Left lung (tissue), 4 donors: ENCODE measurements at regions not wholly inside any gene's neighbourhood (a gene's known extent, or its start where the extent isn't known, plus 50 kb on each side); places are given as distances from the start of the nearest gene placed in this dataset.

Experiments used
- ATAC-seq: fragments of 200-7000 bp; cut with Tn5 transposase; one replicate; pipeline ENCODE4 v1.9.1; 2020; ENCODE audit warnings: moderate library complexity
- DNase-seq, 4 donors: peaks; one replicate each; pipeline ENCODE4 v3.0.0-alpha.2; 2013 to 2020
- H3K27ac ChIP-seq, 2 donors: fragments of 200-600 bp; sonication (generic) in 1 of 2; one replicate each; pipeline versions ENCODE4 v1.5.0 to v1.8.0; 2020 to 2021
- H3K27me3 ChIP-seq, 2 donors: fragments of 200-600 bp; sonication (generic) in 1 of 2; one replicate each; pipeline versions ENCODE4 v1.5.0 to v1.8.0; 2020 to 2021
- H3K36me3 ChIP-seq, 2 donors: fragments of 200-600 bp; sonication (generic) in 1 of 2; one replicate each; pipeline versions ENCODE4 v1.5.0 to v1.8.0; 2020 to 2021
- H3K4me1 ChIP-seq, 2 donors: fragments of 200-600 bp; one replicate each; pipeline ENCODE4 v1.8.0; 2021
- H3K4me3 ChIP-seq, 2 donors: fragments of 200-600 bp; sonication (generic) in 1 of 2; one replicate each; pipeline versions ENCODE4 v1.5.0 to v1.8.0; 2020 to 2021; ENCODE audit warnings: mild to moderate bottlenecking in 1 of 2
- H3K9me3 ChIP-seq, 2 donors: fragments of 200-600 bp; sonication (generic) in 1 of 2; one replicate each; pipeline versions ENCODE4 v1.5.0 to v1.8.0; 2020 to 2021
- intact Hi-C, 2 donors: fragments of 100-400 bp; cut with DNase I; formaldehyde crosslinking; loops; one replicate each; pipeline versions ENCODE4 v1.11.2 to v1.14.2; 2022
- TF ChIP-seq, protein P1 (sequence below), 2 donors: fragments of 200-600 bp; sonication (generic) in 1 of 2; IDR thresholded peaks; one replicate each; pipeline versions ENCODE4 v1.5.0 to v1.8.0; 2021; ENCODE audit warnings: antibody characterized with exemption in 2 of 2
- donor health status: DM: no; HTN: yes; CAD: no.
- donor health status: DM: no; HTN: no; CAD: no.

GRCh38 chr2:215772634-215773563 is 240.5 kb downstream of the MREG start:
- ATAC-seq (no peak), DNase-seq (no peak)
- Histone ChIP-seq H3K9me3 (no peaks in the 10 kb centered on the region), H3K36me3 (no peaks in the 10 kb centered on the region), H3K4me1 (peaks cover 3 to 5% of the 10 kb centered on the region in 2 donors), H3K27me3 (no peaks in the 10 kb centered on the region), H3K4me3 (no peak overlapping the region), H3K27ac (no peak overlapping the region)
- TF ChIP-seq, protein P1, sequence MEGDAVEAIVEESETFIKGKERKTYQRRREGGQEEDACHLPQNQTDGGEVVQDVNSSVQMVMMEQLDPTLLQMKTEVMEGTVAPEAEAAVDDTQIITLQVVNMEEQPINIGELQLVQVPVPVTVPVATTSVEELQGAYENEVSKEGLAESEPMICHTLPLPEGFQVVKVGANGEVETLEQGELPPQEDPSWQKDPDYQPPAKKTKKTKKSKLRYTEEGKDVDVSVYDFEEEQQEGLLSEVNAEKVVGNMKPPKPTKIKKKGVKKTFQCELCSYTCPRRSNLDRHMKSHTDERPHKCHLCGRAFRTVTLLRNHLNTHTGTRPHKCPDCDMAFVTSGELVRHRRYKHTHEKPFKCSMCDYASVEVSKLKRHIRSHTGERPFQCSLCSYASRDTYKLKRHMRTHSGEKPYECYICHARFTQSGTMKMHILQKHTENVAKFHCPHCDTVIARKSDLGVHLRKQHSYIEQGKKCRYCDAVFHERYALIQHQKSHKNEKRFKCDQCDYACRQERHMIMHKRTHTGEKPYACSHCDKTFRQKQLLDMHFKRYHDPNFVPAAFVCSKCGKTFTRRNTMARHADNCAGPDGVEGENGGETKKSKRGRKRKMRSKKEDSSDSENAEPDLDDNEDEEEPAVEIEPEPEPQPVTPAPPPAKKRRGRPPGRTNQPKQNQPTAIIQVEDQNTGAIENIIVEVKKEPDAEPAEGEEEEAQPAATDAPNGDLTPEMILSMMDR (IDR thresholded peaks at IDR 0.05) = no peak
- intact Hi-C loops = no loop called here

- no peaks in the 10 kb centered on the region for H3K36me3 ChIP-seq
- no peaks in the 10 kb centered on the region for H3K9me3 ChIP-seq
- no peaks in the 10 kb centered on the region for H3K27me3 ChIP-seq
- H3K27ac ChIP-seq = no peak overlapping the region
- ATAC-seq (no peak), DNase-seq (no peak)
- TF ChIP-seq, protein P1 (IDR thresholded peaks at IDR 0.05) = no peak
- no peak overlapping the region for H3K4me3 ChIP-seq
- H3K4me1 ChIP-seq = peaks cover 3 to 5% of the 10 kb centered on the region in 2 donors
- intact Hi-C loops = no loop called here
These were observed 241.3 kb downstream of the MREG start for GRCh38 chr2:215772003-215772402.

DNA sequence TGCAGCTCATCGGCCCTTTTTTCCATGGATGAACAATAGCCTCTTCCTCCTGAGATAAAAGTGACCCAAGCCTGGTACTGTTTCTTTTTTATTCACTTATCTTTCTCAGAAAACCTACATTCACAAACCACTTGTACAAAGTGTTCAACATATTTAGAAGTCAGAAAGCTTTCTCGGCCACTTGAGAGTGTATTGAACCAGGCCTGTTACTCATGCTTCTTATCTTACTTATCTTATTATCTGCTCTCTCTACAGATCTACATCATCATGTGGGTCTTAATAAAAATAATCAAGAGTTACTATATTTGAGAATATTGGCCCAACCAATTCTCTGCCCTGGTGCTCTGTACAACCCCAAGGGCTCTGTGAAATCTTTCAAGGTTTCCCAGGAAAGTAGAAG is 242.1 kb downstream of the MREG start:
- Histone ChIP-seq H3K27ac (no peak overlapping the region), H3K27me3 (no peaks in the 10 kb centered on the region), H3K4me1 (peaks cover 3 to 5% of the 10 kb centered on the region in 2 donors), H3K4me3 (no peak overlapping the region), H3K36me3 (no peaks in the 10 kb centered on the region), H3K9me3 (no peaks in the 10 kb centered on the region)
- TF ChIP-seq, protein P1 (IDR thresholded peaks at IDR 0.05) = no peak
- DNase-seq = no peak
- intact Hi-C loops = no loop called here
- peak; percentile 37 for ATAC-seq

DNA sequence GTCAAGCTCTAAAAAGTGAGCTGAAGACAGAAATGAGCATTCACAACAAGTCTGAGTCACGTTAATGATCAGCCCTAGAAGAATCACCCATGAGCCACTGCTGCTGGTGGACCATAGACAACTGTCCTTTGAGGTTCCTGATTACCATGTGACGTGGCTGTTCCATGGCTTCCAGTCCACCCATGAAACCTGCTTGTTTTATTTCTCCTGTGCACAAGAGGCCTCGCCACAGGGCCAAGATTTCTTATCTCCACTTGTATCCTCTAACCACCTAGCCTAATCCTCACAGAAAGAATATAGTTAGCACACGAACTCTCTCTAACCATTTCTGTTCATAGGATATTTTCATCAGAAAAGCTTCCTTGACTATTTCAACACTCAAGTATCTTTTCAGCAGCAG is 242.7 kb downstream of the MREG start:
- no peaks in the 10 kb centered on the region for H3K36me3 ChIP-seq
- DNase-seq (no peak), ATAC-seq (no peak)
- H3K9me3 ChIP-seq = no peaks in the 10 kb centered on the region
- TF ChIP-seq, protein P1 (IDR thresholded peaks at IDR 0.05) = no peak
- H3K27ac ChIP-seq = no peak overlapping the region
- intact Hi-C loops = no loop called here
- no peak overlapping the region for H3K4me3 ChIP-seq
- H3K4me1 ChIP-seq = peaks cover 3 to 5% of the 10 kb centered on the region in 2 donors
- no peaks in the 10 kb centered on the region for H3K27me3 ChIP-seq

DNA sequence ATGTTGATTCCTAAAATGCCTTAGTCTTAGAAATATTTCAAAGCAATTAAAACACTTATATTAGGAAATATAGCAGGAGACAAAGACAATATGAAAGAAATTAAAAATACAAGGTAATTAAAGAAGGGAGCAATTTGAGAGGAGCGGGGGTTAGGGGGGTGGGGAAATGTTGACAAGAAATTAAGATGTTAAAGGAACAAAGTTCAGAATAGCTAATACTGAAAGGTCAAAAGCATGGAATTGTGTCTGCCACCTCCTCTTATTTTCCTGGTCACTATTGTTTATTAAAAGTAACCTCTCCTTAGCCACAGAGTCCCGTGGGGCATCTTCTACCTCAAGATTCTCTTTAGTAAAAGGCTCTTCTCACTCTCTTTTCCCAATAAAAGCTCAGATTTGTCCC is 244.1 kb downstream of the MREG start:
- intact Hi-C loops = no loop called here

More for the DNA sequence above, 244.1 kb downstream of the MREG start:
- no peak overlapping the region for H3K27ac ChIP-seq
- DNase-seq (no peak), ATAC-seq (no peak)
- no peaks in the 10 kb centered on the region for H3K27me3 ChIP-seq
- H3K36me3 ChIP-seq = no peaks in the 10 kb centered on the region
- H3K4me1 ChIP-seq = peaks cover 3 to 5% of the 10 kb centered on the region in 2 donors
- no peak overlapping the region for H3K4me3 ChIP-seq
- H3K9me3 ChIP-seq = no peaks in the 10 kb centered on the region
- TF ChIP-seq, protein P1 (IDR thresholded peaks at IDR 0.05) = no peak
